Stimulated activated CD4-positive, alpha-beta T cell treated with anti-CD3 and anti-CD28 coated beads, Interleukin-1b, Interleukin-23, amount 100 ng/mL, for 24 hours (primary cell): ENCODE measurements at regions not wholly inside any gene's neighbourhood (a gene's known extent, or its start where the extent isn't known, plus 50 kb on each side); places are given as distances from the start of the nearest gene placed in this dataset.
"Not testable (repeated sequence)": the region's sequence is repeated elsewhere in the genome, so short reads cannot be mapped to it uniquely, and the experiment has no call there.

ENCODE experiments used
- DNase-seq, 4 experiments: peaks; one replicate each; pipeline ENCODE4 v3.0.0-alpha.2; 2020; ENCODE audit warnings: low read depth in 4 of 4, low spot score in 1 of 4

DNA sequence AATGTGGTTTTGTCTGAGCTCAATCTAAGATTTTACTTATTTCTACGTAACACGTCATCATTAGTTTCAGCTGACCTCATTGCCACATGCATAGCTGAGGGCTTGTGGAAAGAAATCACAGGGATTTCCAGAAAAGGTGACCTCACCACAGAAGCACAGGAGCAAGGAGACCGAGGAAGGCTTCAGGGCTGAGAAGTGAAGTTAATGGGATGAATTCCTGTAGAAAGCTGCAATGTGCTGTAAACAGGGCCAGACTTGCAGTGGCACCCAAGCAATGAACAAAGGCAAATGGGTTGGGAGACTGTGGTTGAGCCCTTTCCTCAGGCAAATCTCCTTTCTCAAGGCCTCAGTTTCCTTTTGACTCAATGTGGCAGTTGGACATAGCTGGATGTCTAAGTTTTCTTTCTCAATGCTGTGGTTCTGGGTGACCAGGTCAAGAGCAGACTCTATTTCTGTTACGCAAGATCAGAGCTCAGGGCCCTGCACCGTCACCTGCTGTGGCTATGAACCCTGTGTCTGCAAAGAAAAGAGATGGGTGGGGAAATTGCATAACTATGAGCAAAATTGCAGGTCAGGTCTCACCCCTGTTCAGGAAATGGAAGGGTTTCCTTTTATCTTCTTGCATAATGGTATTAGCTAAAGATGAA is 252.2 kb upstream of the TBL1XR1 start:
- DNase-seq: no peak

- DNase-seq: no peak
Observed at GRCh38 chr3:177451301-177451750, 254.0 kb upstream of the TBL1XR1 start.

GRCh38 chr3:177451864-177452830 is 254.9 kb upstream of the TBL1XR1 start:
- DNase-seq: no peak

GRCh38 chr3:177452831-177453450 is 255.7 kb upstream of the TBL1XR1 start:
- DNase-seq: no peak

DNA sequence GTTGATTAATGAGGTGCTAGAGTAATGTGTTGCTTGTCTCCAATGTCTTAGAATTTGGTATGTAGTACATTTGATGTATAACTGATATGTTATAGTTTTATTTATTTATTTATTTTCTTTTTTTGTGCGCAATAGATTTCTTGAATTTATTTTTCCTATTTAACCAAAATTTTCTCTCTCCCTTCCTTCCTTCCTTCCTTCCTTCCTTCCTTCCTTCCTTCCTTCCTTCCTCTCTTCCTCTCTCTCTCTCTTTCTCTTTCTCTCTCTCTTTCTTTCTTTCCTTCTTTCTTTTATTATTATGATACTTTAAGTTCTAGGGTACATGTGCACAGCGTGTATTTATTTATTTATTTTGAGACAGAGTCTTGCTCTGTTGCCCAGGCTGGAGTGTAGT is 256.2 kb upstream of the TBL1XR1 start:
- no peak for DNase-seq

GRCh38 chr3:177457204-177457603 is 259.9 kb upstream of the TBL1XR1 start:
- DNase-seq: not testable (repeated sequence)

DNA sequence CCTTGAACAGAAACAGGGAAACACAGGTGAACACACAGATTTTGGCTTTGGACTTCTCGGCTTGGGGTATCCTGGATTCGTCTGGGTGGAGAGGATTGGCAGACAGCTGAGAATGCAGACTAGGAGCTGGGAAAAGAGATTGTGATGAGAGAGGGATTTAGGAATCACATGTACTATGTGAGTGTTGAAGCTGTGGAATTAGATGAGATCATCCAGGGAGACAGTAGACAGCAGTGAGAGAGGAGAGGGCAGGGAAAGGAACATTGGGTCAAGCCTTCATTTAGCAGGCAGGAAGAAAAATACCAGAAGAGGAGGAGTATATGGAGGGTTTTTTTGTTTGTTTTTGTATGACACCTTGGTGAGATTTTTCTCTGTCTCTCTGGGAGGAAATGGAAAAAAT is 262.1 kb upstream of the TBL1XR1 start:
- DNase-seq: no peak

DNA sequence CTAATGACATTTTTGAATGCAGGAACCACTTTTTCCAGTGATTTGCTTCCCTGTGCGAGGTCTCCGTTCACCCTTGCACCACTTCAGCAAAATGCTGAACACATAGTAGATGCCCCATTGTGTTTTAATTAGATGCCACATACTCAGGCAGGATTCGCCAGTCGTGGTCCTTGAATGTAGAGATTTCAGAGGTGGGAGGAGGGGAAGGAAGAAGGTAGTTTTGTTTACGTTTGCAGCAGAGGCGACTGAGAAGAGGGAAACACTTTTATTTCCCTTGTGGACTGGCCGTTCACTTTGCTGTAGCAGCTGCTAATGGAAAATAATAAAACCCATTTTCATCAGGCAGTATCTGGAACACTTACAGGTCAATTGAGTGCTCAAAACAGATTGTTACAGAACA is 262.8 kb upstream of the TBL1XR1 start:
- DNase-seq: no peak

GRCh38 chr3:177461765-177462164 is 264.5 kb upstream of the TBL1XR1 start:
- DNase-seq: no peak

- not testable (repeated sequence) for DNase-seq
Observed at GRCh38 chr3:177463341-177463740, 266.1 kb upstream of the TBL1XR1 start.

GRCh38 chr3:177463863-177464262 is 266.6 kb upstream of the TBL1XR1 start:
- DNase-seq: no peak

DNA sequence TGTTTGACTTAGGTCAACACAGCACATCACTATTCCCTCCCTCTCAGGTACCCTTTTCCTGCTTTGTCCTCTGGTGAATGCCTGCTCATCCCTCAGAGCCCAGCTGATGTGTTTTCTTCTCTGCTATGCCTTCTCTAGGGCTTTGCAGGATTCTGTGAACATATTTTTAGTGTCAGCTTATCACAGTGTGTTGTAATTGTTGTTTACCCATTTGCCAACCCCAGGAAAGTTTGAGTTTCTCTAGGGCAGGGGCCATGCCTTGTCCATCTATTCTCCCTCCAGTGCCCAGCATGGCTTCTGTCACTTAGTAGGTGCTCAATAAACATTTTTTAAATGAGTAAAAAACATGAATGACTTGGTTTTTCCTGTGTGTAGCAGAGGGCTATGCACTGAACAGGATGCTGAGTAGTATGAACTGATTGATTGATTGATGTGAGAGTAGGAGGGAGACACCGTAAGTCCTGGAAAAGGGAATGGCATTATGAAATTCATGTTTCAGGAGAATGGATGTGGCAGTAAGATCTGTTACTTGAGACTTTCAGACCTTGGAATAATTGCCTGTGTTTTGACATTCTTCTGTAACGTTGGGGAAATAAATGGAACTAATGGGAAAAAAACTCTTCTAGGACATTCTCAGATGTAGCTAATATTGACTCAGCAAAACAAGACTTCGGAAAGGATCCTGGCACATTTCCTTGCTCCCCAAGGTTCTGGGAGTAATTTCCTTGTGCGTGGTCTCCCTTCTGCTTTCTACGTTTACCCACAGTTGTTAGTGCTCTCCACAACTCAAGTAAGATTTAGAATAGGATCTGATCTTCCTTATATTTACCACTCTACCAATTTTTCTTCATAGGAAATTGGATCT is 267.3 kb upstream of the TBL1XR1 start:
- DNase-seq: no peak

- DNase-seq: no peak
Observed at GRCh38 chr3:177465257-177465642, 268.0 kb upstream of the TBL1XR1 start.

- no peak for DNase-seq
Observed at GRCh38 chr3:177466074-177466473, 268.8 kb upstream of the TBL1XR1 start.

- DNase-seq: not testable (repeated sequence)
Observed at GRCh38 chr3:177466622-177467021, 269.3 kb upstream of the TBL1XR1 start.

DNA sequence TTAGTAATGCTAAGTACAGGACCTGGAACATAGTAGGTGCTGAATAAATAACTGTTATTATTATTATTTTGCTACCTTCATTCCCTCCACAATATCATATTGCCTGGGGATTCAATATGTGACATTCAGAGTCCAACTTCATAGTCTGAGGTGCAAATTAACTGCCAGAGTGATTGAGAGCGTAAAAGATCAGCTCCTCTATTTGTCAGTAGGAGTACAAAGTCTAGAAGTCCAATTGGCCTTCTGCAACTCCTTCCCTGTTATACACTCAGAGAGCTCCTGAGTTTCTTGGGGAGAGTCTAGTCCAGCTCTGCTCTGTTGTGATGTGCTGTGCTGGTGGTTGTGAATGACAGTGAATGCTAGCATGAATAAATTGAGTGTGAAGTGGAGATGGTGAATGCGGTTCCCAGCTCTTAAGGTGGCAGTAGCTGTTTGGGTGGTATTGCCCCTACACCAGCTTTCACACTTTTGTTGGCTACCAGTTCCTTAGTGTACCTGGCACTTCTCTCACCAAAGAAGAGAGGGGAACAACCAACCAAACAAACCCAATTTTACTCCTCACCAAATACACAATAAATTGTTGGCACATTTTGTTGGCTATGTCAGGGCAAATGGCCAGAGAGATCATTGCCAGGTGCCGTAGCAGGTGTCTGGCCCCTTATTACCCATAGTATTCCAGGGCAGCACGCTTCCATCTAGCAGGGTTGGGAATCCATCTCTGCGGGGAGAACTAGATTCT is 270.1 kb upstream of the TBL1XR1 start:
- no peak for DNase-seq

GRCh38 chr3:177468331-177468730 is 271.0 kb upstream of the TBL1XR1 start:
- DNase-seq: no peak

- no peak for DNase-seq
Observed at GRCh38 chr3:177468816-177469215, 271.5 kb upstream of the TBL1XR1 start.

DNA sequence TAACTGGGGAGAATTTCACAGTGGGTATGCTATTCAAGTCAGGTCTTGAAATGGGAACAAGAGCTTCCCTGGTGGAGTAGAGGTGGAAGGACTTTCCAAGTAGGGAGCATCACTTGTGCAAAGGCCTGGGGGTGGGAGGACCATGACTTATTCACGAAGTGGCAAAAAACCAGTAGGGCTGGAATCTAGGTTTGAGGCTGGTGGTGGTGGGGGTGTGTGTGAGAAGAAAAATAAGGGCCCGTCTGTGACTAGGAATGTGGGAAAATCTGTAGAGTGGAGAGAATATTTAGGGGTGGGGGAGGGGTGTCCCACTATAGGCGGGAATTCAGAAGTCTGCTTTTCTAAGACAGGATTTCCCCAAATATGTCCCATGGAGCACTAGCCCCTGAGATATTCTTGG is 271.9 kb upstream of the TBL1XR1 start:
- no peak for DNase-seq
